ENCODE measurements at regions not wholly inside any gene's neighbourhood (a gene's known extent, or its start where the extent isn't known, plus 50 kb on each side); places are given as distances from the start of the nearest gene placed in this dataset.

DNA sequence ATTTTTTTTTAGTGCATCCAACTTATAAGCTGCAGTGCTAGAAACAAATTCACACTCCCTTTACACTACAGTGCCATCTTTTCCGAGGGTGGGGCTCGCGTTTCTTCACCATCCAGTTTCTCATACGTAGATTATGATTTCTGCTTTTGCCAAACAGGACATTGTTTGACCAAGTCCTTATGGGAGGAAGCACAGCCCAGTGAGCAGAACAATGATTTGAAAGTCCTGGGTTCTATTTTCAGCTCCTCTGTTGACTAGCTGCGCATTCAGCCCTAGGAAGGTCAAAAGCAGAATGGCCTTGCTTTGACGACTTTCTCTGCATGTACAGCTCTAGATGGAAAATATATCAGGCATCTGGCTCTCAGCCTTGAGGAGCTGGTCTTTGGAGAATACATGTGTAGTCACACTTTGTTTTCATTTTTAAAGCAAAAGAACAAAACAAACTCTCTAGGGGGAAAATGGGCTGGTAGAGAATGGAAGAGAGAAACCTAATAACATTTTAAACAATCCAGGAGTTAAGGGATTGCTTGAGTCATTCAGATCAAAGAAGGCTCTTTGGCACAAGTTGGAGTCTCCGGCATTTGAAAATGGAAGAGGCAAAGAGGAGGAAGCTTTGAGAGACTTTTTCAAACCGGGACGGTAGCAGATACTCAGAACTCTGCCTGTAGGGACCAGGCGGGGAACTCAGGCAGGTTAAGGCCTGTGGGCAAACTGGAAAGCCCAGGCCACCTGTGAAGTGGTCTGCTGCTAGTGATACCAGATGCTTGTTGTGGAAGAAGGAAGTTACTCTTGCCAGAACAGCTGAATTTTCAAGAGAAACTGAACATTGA lies 257.3 kb upstream of the PLEKHG7 start (continued):
- TF ChIP-seq ZNF384 (IDR thresholded peaks at IDR 0.05; ENCODE audit: borderline replicate concordance, low read depth, low read length), result no peak
- TF ChIP-seq ZZZ3 (IDR thresholded peaks at IDR 0.05; ENCODE audit: control insufficient read depth, insufficient read length, low read depth), result no peak
- TF ChIP-seq YY1 (IDR thresholded peaks at IDR 0.05; ENCODE audit: low read depth, low read length), result peak; percentile 66; the same call in 1 of the 2 replicates
- no peak for TF ChIP-seq SRF (IDR thresholded peaks at IDR 0.05; ENCODE audit: low read depth in 2 of 2, low read length in 2 of 2)
- TF ChIP-seq, protein P1, sequence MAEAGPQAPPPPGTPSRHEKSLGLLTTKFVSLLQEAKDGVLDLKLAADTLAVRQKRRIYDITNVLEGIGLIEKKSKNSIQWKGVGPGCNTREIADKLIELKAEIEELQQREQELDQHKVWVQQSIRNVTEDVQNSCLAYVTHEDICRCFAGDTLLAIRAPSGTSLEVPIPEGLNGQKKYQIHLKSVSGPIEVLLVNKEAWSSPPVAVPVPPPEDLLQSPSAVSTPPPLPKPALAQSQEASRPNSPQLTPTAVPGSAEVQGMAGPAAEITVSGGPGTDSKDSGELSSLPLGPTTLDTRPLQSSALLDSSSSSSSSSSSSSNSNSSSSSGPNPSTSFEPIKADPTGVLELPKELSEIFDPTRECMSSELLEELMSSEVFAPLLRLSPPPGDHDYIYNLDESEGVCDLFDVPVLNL (IDR thresholded peaks at IDR 0.05; ENCODE audit: low read depth, low read length), result no peak
- TF ChIP-seq, protein P2, sequence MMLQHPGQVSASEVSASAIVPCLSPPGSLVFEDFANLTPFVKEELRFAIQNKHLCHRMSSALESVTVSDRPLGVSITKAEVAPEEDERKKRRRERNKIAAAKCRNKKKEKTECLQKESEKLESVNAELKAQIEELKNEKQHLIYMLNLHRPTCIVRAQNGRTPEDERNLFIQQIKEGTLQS (IDR thresholded peaks at IDR 0.05; ENCODE audit: borderline replicate concordance, extremely low read depth, low read depth, low read length), result no peak
- no peak for TF ChIP-seq ASH2L (IDR thresholded peaks at IDR 0.05; ENCODE audit: borderline replicate concordance, low read depth)
- TF ChIP-seq ZNF217 (IDR thresholded peaks at IDR 0.05), result no peak
- no peak for TF ChIP-seq HDGF (IDR thresholded peaks at IDR 0.05)
- TF ChIP-seq, protein P3, sequence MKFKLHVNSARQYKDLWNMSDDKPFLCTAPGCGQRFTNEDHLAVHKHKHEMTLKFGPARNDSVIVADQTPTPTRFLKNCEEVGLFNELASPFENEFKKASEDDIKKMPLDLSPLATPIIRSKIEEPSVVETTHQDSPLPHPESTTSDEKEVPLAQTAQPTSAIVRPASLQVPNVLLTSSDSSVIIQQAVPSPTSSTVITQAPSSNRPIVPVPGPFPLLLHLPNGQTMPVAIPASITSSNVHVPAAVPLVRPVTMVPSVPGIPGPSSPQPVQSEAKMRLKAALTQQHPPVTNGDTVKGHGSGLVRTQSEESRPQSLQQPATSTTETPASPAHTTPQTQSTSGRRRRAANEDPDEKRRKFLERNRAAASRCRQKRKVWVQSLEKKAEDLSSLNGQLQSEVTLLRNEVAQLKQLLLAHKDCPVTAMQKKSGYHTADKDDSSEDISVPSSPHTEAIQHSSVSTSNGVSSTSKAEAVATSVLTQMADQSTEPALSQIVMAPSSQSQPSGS (IDR thresholded peaks at IDR 0.05; ENCODE audit: low read length), result peak; percentile 81
- TF ChIP-seq, protein P4, sequence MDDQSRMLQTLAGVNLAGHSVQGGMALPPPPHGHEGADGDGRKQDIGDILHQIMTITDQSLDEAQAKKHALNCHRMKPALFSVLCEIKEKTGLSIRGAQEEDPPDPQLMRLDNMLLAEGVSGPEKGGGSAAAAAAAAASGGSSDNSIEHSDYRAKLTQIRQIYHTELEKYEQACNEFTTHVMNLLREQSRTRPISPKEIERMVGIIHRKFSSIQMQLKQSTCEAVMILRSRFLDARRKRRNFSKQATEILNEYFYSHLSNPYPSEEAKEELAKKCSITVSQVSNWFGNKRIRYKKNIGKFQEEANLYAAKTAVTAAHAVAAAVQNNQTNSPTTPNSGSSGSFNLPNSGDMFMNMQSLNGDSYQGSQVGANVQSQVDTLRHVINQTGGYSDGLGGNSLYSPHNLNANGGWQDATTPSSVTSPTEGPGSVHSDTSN (IDR thresholded peaks at IDR 0.05; ENCODE audit: insufficient replicate concordance, low read depth, low read length), result no peak
- TF ChIP-seq, protein P5, sequence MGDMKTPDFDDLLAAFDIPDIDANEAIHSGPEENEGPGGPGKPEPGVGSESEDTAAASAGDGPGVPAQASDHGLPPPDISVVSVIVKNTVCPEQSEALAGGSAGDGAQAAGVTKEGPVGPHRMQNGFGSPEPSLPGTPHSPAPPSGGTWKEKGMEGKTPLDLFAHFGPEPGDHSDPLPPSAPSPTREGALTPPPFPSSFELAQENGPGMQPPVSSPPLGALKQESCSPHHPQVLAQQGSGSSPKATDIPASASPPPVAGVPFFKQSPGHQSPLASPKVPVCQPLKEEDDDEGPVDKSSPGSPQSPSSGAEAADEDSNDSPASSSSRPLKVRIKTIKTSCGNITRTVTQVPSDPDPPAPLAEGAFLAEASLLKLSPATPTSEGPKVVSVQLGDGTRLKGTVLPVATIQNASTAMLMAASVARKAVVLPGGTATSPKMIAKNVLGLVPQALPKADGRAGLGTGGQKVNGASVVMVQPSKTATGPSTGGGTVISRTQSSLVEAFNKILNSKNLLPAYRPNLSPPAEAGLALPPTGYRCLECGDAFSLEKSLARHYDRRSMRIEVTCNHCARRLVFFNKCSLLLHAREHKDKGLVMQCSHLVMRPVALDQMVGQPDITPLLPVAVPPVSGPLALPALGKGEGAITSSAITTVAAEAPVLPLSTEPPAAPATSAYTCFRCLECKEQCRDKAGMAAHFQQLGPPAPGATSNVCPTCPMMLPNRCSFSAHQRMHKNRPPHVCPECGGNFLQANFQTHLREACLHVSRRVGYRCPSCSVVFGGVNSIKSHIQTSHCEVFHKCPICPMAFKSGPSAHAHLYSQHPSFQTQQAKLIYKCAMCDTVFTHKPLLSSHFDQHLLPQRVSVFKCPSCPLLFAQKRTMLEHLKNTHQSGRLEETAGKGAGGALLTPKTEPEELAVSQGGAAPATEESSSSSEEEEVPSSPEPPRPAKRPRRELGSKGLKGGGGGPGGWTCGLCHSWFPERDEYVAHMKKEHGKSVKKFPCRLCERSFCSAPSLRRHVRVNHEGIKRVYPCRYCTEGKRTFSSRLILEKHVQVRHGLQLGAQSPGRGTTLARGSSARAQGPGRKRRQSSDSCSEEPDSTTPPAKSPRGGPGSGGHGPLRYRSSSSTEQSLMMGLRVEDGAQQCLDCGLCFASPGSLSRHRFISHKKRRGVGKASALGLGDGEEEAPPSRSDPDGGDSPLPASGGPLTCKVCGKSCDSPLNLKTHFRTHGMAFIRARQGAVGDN (IDR thresholded peaks at IDR 0.05), result peak; percentile 70
- TF ChIP-seq CBX5 (IDR thresholded peaks at IDR 0.05; ENCODE audit: low read depth), result 0 out of 2 replicates have a peak, but pooled peaks have one; percentile 65
- TF ChIP-seq ATF7 (IDR thresholded peaks at IDR 0.05; ENCODE audit: low read depth), result no peak; the same call in 1 of the 2 replicates
- peak; percentile 73 for TF ChIP-seq EED (IDR thresholded peaks at IDR 0.05; ENCODE audit: low read depth)
- no peak for TF ChIP-seq NR2C2 (IDR thresholded peaks at IDR 0.05; ENCODE audit: borderline replicate concordance, control insufficient read depth, insufficient read length, low read depth)
- TF ChIP-seq, protein P6, sequence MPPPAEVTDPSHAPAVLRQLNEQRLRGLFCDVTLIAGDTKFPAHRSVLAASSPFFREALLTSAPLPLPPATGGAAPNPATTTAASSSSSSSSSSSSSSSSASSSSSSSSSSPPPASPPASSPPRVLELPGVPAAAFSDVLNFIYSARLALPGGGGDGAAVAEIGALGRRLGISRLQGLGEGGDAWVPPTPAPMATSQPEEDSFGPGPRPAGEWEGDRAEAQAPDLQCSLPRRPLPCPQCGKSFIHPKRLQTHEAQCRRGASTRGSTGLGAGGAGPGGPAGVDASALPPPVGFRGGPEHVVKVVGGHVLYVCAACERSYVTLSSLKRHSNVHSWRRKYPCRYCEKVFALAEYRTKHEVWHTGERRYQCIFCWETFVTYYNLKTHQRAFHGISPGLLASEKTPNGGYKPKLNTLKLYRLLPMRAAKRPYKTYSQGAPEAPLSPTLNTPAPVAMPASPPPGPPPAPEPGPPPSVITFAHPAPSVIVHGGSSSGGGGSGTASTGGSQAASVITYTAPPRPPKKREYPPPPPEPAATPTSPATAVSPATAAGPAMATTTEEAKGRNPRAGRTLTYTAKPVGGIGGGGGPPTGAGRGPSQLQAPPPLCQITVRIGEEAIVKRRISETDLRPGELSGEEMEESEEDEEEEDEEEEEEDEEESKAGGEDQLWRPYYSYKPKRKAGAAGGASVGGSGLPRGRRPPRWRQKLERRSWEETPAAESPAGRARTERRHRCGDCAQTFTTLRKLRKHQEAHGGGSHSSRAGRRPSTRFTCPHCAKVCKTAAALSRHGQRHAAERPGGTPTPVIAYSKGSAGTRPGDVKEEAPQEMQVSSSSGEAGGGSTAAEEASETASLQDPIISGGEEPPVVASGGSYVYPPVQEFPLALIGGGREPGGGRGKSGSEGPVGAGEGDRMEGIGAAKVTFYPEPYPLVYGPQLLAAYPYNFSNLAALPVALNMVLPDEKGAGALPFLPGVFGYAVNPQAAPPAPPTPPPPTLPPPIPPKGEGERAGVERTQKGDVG (CRISPR knock-in tag; IDR thresholded peaks at IDR 0.05), result no peak

All from GM12878 (cell line).